ENCODE measurements at regions not wholly inside any gene's neighbourhood (a gene's known extent, or its start where the extent isn't known, plus 50 kb on each side); places are given as distances from the start of the nearest gene placed in this dataset.

DNA sequence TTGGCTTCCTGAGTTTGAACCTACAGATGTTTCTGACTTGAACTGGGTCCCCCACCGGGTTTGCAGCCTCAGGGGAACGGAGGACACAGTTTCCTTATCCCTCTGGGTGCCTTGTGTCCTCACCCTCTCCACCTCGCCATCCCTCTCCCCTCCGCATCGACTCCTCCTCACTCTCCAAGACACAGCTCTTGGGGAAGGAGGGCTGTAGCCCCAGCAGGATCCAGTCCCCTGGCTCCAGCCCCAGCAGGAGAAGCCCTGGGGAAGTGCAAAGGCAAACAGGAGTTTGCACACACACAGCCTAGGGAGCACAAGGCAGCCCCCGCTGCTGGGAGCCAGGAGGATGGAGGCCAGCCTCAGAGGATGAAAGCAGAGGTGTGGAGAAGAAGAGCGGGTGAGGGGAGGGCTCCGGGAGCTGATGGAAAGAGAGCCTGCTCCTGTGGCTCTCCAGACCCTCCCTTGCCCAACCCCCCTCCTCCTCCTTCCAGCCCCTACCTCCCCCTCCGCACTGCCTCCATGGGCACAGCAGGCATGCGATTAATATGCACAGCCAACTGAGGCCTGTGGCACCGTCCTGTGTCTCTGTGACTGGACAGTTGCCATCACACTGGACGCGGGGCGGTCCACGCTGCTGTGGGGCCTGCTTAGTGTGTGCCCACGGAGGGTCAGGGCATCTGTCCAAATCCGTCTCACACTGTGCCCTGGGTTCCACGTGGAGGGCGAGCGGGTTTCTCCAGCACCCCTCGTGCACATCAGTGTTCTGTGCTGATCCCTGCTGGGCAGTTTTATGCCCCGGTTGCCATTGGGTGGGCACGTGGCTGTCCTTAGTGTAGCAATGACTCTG, 193.7 kb upstream of the DIO3 start:
- TF ChIP-seq, protein P1, sequence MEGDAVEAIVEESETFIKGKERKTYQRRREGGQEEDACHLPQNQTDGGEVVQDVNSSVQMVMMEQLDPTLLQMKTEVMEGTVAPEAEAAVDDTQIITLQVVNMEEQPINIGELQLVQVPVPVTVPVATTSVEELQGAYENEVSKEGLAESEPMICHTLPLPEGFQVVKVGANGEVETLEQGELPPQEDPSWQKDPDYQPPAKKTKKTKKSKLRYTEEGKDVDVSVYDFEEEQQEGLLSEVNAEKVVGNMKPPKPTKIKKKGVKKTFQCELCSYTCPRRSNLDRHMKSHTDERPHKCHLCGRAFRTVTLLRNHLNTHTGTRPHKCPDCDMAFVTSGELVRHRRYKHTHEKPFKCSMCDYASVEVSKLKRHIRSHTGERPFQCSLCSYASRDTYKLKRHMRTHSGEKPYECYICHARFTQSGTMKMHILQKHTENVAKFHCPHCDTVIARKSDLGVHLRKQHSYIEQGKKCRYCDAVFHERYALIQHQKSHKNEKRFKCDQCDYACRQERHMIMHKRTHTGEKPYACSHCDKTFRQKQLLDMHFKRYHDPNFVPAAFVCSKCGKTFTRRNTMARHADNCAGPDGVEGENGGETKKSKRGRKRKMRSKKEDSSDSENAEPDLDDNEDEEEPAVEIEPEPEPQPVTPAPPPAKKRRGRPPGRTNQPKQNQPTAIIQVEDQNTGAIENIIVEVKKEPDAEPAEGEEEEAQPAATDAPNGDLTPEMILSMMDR (IDR thresholded peaks at IDR 0.05), result no peak
- TF ChIP-seq EP300 (IDR thresholded peaks at IDR 0.05) (no peak), POLR2AphosphoS5 (IDR thresholded peaks at IDR 0.05) (no peak), POLR2A (IDR thresholded peaks at IDR 0.05) (no peak)

Measured in suprapubic skin (tissue), 4 donors.